Endothelial cell of umbilical vein (primary cell): ENCODE measurements at regions not wholly inside any gene's neighbourhood (a gene's known extent, or its start where the extent isn't known, plus 50 kb on each side); places are given as distances from the start of the nearest gene placed in this dataset.

Source experiments
- BruUV-seq: library from RNA; stranded (reverse); fragments of 400-500 nt; replicated peaks from 2 replicates; lab custom pipeline; 2021; lab: Mats Ljungman, UMichigan
- CTCF ChIA-PET: fragments of 300-600, 350-600 bp; sonication (Branson Sonifier 250); formaldehyde crosslinking; loops from one replicate; lab custom pipeline; 2021; ENCODE audit warnings: antibody characterized with exemption, inconsistent platforms; lab: Charles Lee
- POLR2A ChIA-PET: fragments of 300-600, 350-600 bp; sonication (Branson Sonifier 250); formaldehyde crosslinking; loops from one replicate; lab custom pipeline; 2021; ENCODE audit warnings: antibody characterized with exemption, inconsistent platforms; lab: Charles Lee
- DNase-seq: peaks from one replicate; pipeline ENCODE4 v3.0.0-alpha.2; 2011; ENCODE audit warnings: low read depth, low spot score
- FAIRE-seq: peaks from 2 replicates; lab custom pipeline; 2011; peaks lifted over from hg19 to GRCh38; lab: Jason Lieb, UNC
- H2AFZ ChIP-seq: 2 replicates; pipeline ENCODE4 v1.6.0; 2012; ENCODE audit warnings: low read depth, low read length, control low read depth, inconsistent platforms
- H3K27ac ChIP-seq: 2 replicates; pipeline ENCODE4 v1.5.1; 2011; ENCODE audit warnings: low read depth, mild to moderate bottlenecking, control low read depth, low read length, moderate library complexity; ENCODE audit not compliant: insufficient read depth
- H3K27me3 ChIP-seq, 2 experiments: 2 replicates each; pipeline versions ENCODE4 v1.6.0 to v1.6.1; 2011; ENCODE audit warnings: low read length in 2 of 2, mixed read lengths in 1 of 2; ENCODE audit not compliant: control insufficient read depth in 2 of 2, insufficient read depth in 2 of 2
- H3K36me3 ChIP-seq, 2 experiments: 2 replicates in 1 of 2; 3 replicates in 1 of 2; pipeline ENCODE4 v1.5.1; 2011; ENCODE audit warnings: low read length in 2 of 2, mild to moderate bottlenecking in 1 of 2, moderate library complexity in 1 of 2; ENCODE audit not compliant: control insufficient read depth in 2 of 2, insufficient read depth in 2 of 2; ENCODE audit errors: extremely low read depth in 1 of 2
- H3K4me1 ChIP-seq: 3 replicates; pipeline ENCODE4 v1.5.1; 2011; ENCODE audit warnings: mild to moderate bottlenecking, low read length; ENCODE audit not compliant: control insufficient read depth, insufficient read depth; ENCODE audit errors: extremely low read depth
- H3K4me2 ChIP-seq: 2 replicates; pipeline ENCODE4 v1.6.1; 2011; ENCODE audit warnings: low read length, control low read depth, mixed read lengths; ENCODE audit not compliant: insufficient read depth
- H3K4me3 ChIP-seq, 3 experiments: fragments of 200-600 bp in 1 of 3; sonication (generic), shearing (Covaris generic) in 1 of 3; replicated peaks in 1 of 3; 2 replicates each; pipeline ENCODE4 v1.5.1; 2011 to 2016; ENCODE audit warnings: control low read depth in 3 of 3, low read length in 3 of 3, mild to moderate bottlenecking in 2 of 3, inconsistent platforms in 1 of 3, low read depth in 1 of 3, moderate library complexity in 1 of 3; ENCODE audit not compliant: insufficient read depth in 1 of 3
- H3K79me2 ChIP-seq: 2 replicates; pipeline ENCODE4 v1.6.0; 2012; ENCODE audit warnings: low read length, inconsistent platforms; ENCODE audit not compliant: control insufficient read depth, insufficient read depth
- H3K9ac ChIP-seq: replicated peaks from 2 replicates; pipeline ENCODE3; 2011; ENCODE audit warnings: low read length, control low read depth; ENCODE audit not compliant: insufficient read depth; ENCODE audit errors: extremely low read depth
- H3K9me1 ChIP-seq: replicated peaks from 3 replicates; pipeline ENCODE4 v1.6.0; 2011; ENCODE audit warnings: mild to moderate bottlenecking, low read length; ENCODE audit not compliant: control insufficient read depth, insufficient read depth; ENCODE audit errors: extremely low read depth
- H3K9me3 ChIP-seq: replicated peaks from 2 replicates; pipeline ENCODE4 v1.5.1; 2012; ENCODE audit warnings: low read length, inconsistent platforms; ENCODE audit not compliant: control insufficient read depth, insufficient read depth
- H4K20me1 ChIP-seq: replicated peaks from 2 replicates; pipeline ENCODE3; 2011; ENCODE audit warnings: mild to moderate bottlenecking, low read length; ENCODE audit not compliant: control insufficient read depth, insufficient read depth; ENCODE audit errors: extremely low read depth
- CTCF ChIP-seq, 2 donors: IDR thresholded peaks; 1 replicate in 1 of 2; 2 replicates in 1 of 2; pipeline ENCODE4 v1.5.1; 2011; ENCODE audit warnings: low read length in 2 of 2, mild to moderate bottlenecking in 2 of 2, moderate library complexity in 2 of 2, control low read depth in 1 of 2, inconsistent platforms in 1 of 2, low read depth in 1 of 2; ENCODE audit not compliant: insufficient read depth in 1 of 2; ENCODE audit errors: extremely low read depth in 1 of 2
- EZH2 ChIP-seq: IDR thresholded peaks from 2 replicates; pipeline ENCODE4 v1.6.1; 2012; ENCODE audit warnings: borderline replicate concordance, low read depth, mild to moderate bottlenecking, moderate library complexity, low read length, inconsistent platforms; ENCODE audit not compliant: severe bottlenecking
- FOS ChIP-seq: IDR thresholded peaks from 2 replicates; pipeline ENCODE4 v1.6.1; 2011; ENCODE audit warnings: mild to moderate bottlenecking, low read length, moderate library complexity, borderline replicate concordance; ENCODE audit not compliant: insufficient read depth
- GATA2 ChIP-seq: IDR thresholded peaks from 2 replicates; pipeline ENCODE4 v1.7.0; 2011; ENCODE audit warnings: low read depth, mild to moderate bottlenecking, moderate library complexity, mixed read lengths, low read length; ENCODE audit not compliant: insufficient read length, insufficient read depth
- JUN ChIP-seq: IDR thresholded peaks from 2 replicates; pipeline ENCODE4 v1.6.1; 2011; ENCODE audit warnings: borderline replicate concordance, low read depth; ENCODE audit not compliant: insufficient read length, insufficient read depth
- MYC ChIP-seq: IDR thresholded peaks from one replicate; pipeline ENCODE4 v1.6.1; 2011; ENCODE audit warnings: mild to moderate bottlenecking, low read depth, low read length
- POLR2A ChIP-seq: IDR thresholded peaks from 2 replicates; pipeline ENCODE4 v1.6.1; 2012; ENCODE audit warnings: low read depth, mild to moderate bottlenecking, control low read depth, low read length
- POLR2AphosphoS5 ChIP-seq: IDR thresholded peaks from 2 replicates; pipeline ENCODE4 v1.6.1; 2012; ENCODE audit warnings: low read depth, mild to moderate bottlenecking, control low read depth, low read length, moderate library complexity; ENCODE audit not compliant: insufficient read depth
- dilution Hi-C: fragments of 300-500 bp; cut with MboI; formaldehyde crosslinking; loops from one replicate; pipeline ENCODE4 v1.15.0; 2019; ENCODE audit warnings: low sequenced_read_pairs; ENCODE audit not compliant: extremely low pct_ligation_motif_present
- intact Hi-C: fragments of 100-400 bp; cut with micrococcal nuclease; formaldehyde crosslinking; loops from one replicate; pipeline ENCODE4 v1.10.0; 2022
- TF ChIP-seq, protein P1 (sequence below): IDR thresholded peaks from 2 replicates; pipeline ENCODE4 v1.6.1; 2011; ENCODE audit not compliant: insufficient read depth, insufficient read length

- H3K27ac ChIP-seq: no peak overlapping the region
- no peaks in the 10 kb centered on the region for H3K4me1 ChIP-seq
- DNase-seq (no peak), FAIRE-seq (no peak)
- H3K9me1 ChIP-seq: no peaks in the 10 kb centered on the region
- no peaks in the 10 kb centered on the region for H3K36me3 ChIP-seq
- dilution Hi-C loops: no loop called here
- POLR2A ChIA-PET: no interaction called here
- H2AFZ ChIP-seq: no peak overlapping the region
- H3K4me2 ChIP-seq: no peak overlapping the region
- H3K27me3 ChIP-seq: no peaks in the 10 kb centered on the region
- H3K4me3 ChIP-seq: no peak overlapping the region
- H3K9ac ChIP-seq: no peak overlapping the region
- CTCF ChIA-PET: no interaction called here
- no peaks in the 10 kb centered on the region for H4K20me1 ChIP-seq
- intact Hi-C loops: no loop called here
- TF ChIP-seq POLR2AphosphoS5 (no peak), FOS (no peak), MYC (no peak)
- TF ChIP-seq, protein P1, sequence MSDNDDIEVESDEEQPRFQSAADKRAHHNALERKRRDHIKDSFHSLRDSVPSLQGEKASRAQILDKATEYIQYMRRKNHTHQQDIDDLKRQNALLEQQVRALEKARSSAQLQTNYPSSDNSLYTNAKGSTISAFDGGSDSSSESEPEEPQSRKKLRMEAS: no peak
- no peaks in the 10 kb centered on the region for H3K79me2 ChIP-seq
- H3K9me3 ChIP-seq: no peaks in the 10 kb centered on the region
- BruUV-seq: no TSS peak
Measured at GRCh38 chr4:12459126-12459525, 1025.0 kb downstream of the RAB28 start.

- H3K9me1 ChIP-seq: no peaks in the 10 kb centered on the region
- no peak overlapping the region for H3K9ac ChIP-seq
- FAIRE-seq (no peak), DNase-seq (no peak)
- H3K27me3 ChIP-seq: no peaks in the 10 kb centered on the region
- no peaks in the 10 kb centered on the region for H4K20me1 ChIP-seq
- no TSS peak for BruUV-seq
- H3K79me2 ChIP-seq: no peaks in the 10 kb centered on the region
- dilution Hi-C loops: no loop called here
- H3K36me3 ChIP-seq: no peaks in the 10 kb centered on the region
- ChIA-PET CTCF (no interaction called here), POLR2A (no interaction called here)
- H3K4me3 ChIP-seq: no peak overlapping the region
- no peak overlapping the region for H2AFZ ChIP-seq
- H3K4me2 ChIP-seq: no peak overlapping the region
- H3K9me3 ChIP-seq: no peaks in the 10 kb centered on the region
- H3K27ac ChIP-seq: no peak overlapping the region
- intact Hi-C loops: no loop called here
- TF ChIP-seq JUN: no peak
- no peak for TF ChIP-seq POLR2A
- TF ChIP-seq MYC: no peak
- no peak for TF ChIP-seq FOS
- no peak for TF ChIP-seq EZH2
- no peak for TF ChIP-seq CTCF (IDR thresholded peaks at IDR 0.05; ENCODE audit: extremely low read depth in 1 of 2, insufficient read depth in 1 of 2, low read depth in 1 of 2, low read length in 2 of 2)
- TF ChIP-seq, protein P1: no peak
- TF ChIP-seq GATA2: no peak
- TF ChIP-seq POLR2AphosphoS5: no peak
- no peaks in the 10 kb centered on the region for H3K4me1 ChIP-seq
Measured at GRCh38 chr4:12458621-12459020, 1025.5 kb downstream of the RAB28 start.
